ENCODE measurements at regions not wholly inside any gene's neighbourhood (a gene's known extent, or its start where the extent isn't known, plus 50 kb on each side); places are given as distances from the start of the nearest gene placed in this dataset.

- ChIA-PET CTCF (no interaction called here), POLR2A (interaction anchor here (0.6 kb wide), 2 partner anchors 71 to 177 kb away, joined by 3 read pairs; no protein-coding TSS in a partner anchor)
- H3K4me3 ChIP-seq (ENCODE audit: low read depth, low read length), result no peak overlapping the region
- DNase-seq (ENCODE audit: low read depth, low spot score), result peak; percentile 66
- TF ChIP-seq CTCF (IDR thresholded peaks at IDR 0.05; ENCODE audit: insufficient read depth, low read length, missing control alignments), result no peak
Observed at GRCh38 chr6:84618046-84618752, 146.2 kb downstream of the TBX18 start.

- no peak overlapping the region for H3K4me3 ChIP-seq (ENCODE audit: low read depth, low read length)
- no peak for DNase-seq (ENCODE audit: low read depth, low spot score)
- no peak for TF ChIP-seq CTCF (IDR thresholded peaks at IDR 0.05; ENCODE audit: insufficient read depth, low read length, missing control alignments)
- ChIA-PET POLR2A (no interaction called here), CTCF (interaction anchor here (0.9 kb wide), 1 partner anchor 194 kb away, joined by 4 read pairs; no protein-coding TSS in a partner anchor)
Observed at GRCh38 chr6:84615987-84616386, 148.4 kb downstream of the TBX18 start.

GRCh38 chr6:84615113-84615850, 149.1 kb downstream of the TBX18 start:
- ChIA-PET POLR2A (no interaction called here), CTCF (interaction anchor here (0.9 kb wide), 1 partner anchor 193 kb away, joined by 4 read pairs; no protein-coding TSS in a partner anchor)
- no peak overlapping the region for H3K4me3 ChIP-seq (ENCODE audit: low read depth, low read length)
- no peak for TF ChIP-seq CTCF (IDR thresholded peaks at IDR 0.05; ENCODE audit: insufficient read depth, low read length, missing control alignments)
- DNase-seq (ENCODE audit: low read depth, low spot score), result no peak

GRCh38 chr6:84606860-84607259, 157.5 kb downstream of the TBX18 start:
- ChIA-PET CTCF (no interaction called here), POLR2A (no interaction called here)
- no peak overlapping the region for H3K4me3 ChIP-seq (ENCODE audit: low read depth, low read length)
- TF ChIP-seq CTCF (IDR thresholded peaks at IDR 0.05; ENCODE audit: insufficient read depth, low read length, missing control alignments), result no peak
- no peak for DNase-seq (ENCODE audit: low read depth, low spot score)

GRCh38 chr6:84605298-84605697, 159.1 kb downstream of the TBX18 start:
- H3K4me3 ChIP-seq (ENCODE audit: low read depth, low read length), result no peak overlapping the region
- ChIA-PET CTCF (no interaction called here), POLR2A (no interaction called here)
- TF ChIP-seq CTCF (IDR thresholded peaks at IDR 0.05; ENCODE audit: insufficient read depth, low read length, missing control alignments), result no peak
- DNase-seq (ENCODE audit: low read depth, low spot score), result no peak

GRCh38 chr6:84601366-84601765, 163.0 kb downstream of the TBX18 start:
- ChIA-PET CTCF (no interaction called here), POLR2A (no interaction called here)
- no peak overlapping the region for H3K4me3 ChIP-seq (ENCODE audit: low read depth, low read length)
- TF ChIP-seq CTCF (IDR thresholded peaks at IDR 0.05; ENCODE audit: insufficient read depth, low read length, missing control alignments), result no peak
- DNase-seq (ENCODE audit: low read depth, low spot score), result no peak

Measured in AG04449 (cell line).